ENCODE measurements at regions not wholly inside any gene's neighbourhood (a gene's known extent, or its start where the extent isn't known, plus 50 kb on each side); places are given as distances from the start of the nearest gene placed in this dataset.

DNA sequence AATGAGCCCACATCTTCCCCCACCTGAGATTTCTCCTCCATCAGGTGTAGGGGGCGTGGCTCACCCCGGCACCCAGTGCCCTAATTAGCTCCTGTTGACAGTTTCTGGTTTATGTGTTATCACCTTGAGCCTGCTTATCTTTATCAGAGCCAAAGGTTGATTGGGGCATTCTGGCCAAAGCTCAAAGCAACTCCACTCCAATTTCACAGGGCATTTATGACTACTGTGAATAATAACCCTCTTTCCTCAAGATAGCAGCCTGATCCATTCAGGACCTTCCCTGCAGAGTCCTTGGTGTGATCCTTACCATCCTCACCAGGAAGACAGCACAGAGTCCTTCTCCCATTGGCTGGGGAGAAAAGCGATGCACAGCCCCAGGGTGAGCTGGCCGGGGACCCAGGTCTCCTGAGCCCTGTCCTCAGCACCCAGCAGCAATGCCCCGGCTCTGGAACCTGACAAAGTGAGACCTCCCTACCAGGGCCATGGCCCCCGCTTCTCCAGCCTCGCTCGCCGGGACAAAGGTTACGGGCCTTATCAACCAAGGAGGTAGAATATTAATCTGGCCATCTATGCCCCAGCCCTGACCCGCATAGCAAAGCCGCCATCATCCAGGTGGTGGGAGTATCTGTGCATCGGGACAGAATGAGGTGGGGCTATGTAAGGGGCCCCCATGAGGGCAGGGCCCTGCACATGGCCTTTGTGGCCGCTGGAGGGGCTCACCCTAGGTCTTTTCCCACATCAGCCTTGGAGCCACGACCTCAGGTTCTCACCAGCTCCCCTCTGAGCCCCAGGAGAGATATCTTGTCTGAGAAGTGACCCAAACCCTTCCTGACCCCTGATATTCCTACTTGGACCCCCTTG is 64.5 kb downstream of the ZFP36L2 start:
- TF ChIP-seq, protein P1, sequence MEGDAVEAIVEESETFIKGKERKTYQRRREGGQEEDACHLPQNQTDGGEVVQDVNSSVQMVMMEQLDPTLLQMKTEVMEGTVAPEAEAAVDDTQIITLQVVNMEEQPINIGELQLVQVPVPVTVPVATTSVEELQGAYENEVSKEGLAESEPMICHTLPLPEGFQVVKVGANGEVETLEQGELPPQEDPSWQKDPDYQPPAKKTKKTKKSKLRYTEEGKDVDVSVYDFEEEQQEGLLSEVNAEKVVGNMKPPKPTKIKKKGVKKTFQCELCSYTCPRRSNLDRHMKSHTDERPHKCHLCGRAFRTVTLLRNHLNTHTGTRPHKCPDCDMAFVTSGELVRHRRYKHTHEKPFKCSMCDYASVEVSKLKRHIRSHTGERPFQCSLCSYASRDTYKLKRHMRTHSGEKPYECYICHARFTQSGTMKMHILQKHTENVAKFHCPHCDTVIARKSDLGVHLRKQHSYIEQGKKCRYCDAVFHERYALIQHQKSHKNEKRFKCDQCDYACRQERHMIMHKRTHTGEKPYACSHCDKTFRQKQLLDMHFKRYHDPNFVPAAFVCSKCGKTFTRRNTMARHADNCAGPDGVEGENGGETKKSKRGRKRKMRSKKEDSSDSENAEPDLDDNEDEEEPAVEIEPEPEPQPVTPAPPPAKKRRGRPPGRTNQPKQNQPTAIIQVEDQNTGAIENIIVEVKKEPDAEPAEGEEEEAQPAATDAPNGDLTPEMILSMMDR (IDR thresholded peaks at IDR 0.05; ENCODE audit: low read depth, low read length, missing input control), result no peak
- TF ChIP-seq YY1 (IDR thresholded peaks at IDR 0.05) (no peak), NR2F2 (IDR thresholded peaks at IDR 0.05) (no peak), SP1 (IDR thresholded peaks at IDR 0.05) (peak; percentile 43)
- TF ChIP-seq, protein P2, sequence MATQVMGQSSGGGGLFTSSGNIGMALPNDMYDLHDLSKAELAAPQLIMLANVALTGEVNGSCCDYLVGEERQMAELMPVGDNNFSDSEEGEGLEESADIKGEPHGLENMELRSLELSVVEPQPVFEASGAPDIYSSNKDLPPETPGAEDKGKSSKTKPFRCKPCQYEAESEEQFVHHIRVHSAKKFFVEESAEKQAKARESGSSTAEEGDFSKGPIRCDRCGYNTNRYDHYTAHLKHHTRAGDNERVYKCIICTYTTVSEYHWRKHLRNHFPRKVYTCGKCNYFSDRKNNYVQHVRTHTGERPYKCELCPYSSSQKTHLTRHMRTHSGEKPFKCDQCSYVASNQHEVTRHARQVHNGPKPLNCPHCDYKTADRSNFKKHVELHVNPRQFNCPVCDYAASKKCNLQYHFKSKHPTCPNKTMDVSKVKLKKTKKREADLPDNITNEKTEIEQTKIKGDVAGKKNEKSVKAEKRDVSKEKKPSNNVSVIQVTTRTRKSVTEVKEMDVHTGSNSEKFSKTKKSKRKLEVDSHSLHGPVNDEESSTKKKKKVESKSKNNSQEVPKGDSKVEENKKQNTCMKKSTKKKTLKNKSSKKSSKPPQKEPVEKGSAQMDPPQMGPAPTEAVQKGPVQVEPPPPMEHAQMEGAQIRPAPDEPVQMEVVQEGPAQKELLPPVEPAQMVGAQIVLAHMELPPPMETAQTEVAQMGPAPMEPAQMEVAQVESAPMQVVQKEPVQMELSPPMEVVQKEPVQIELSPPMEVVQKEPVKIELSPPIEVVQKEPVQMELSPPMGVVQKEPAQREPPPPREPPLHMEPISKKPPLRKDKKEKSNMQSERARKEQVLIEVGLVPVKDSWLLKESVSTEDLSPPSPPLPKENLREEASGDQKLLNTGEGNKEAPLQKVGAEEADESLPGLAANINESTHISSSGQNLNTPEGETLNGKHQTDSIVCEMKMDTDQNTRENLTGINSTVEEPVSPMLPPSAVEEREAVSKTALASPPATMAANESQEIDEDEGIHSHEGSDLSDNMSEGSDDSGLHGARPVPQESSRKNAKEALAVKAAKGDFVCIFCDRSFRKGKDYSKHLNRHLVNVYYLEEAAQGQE (IDR thresholded peaks at IDR 0.05), result no peak

Data from liver (tissue), 3 donors.